Smooth muscle cell (in vitro differentiated cells): ENCODE measurements at regions not wholly inside any gene's neighbourhood (a gene's known extent, or its start where the extent isn't known, plus 50 kb on each side); places are given as distances from the start of the nearest gene placed in this dataset.

Experiments
- DNase-seq: peaks from one replicate; lab custom pipeline; 2025; ENCODE audit not compliant: unreplicated experiment; lab: John Stamatoyannopoulos, UW
- H2AFZ ChIP-seq: fragments of 200-600 bp; sonication (generic); 2 replicates; pipeline ENCODE4 v1.6.0; 2016; ENCODE audit warnings: antibody characterized with exemption, low read depth, mild to moderate bottlenecking
- H3F3A ChIP-seq: fragments of 200-600 bp; sonication (generic); 2 replicates; pipeline ENCODE4 v1.6.0; 2017; ENCODE audit warnings: antibody characterized with exemption, low read depth
- H3K27ac ChIP-seq: fragments of 200-600 bp; sonication (generic); 2 replicates; pipeline ENCODE4 v1.5.1; 2016; ENCODE audit warnings: low read depth, mild to moderate bottlenecking
- H3K27me3 ChIP-seq: fragments of 200-600 bp; sonication (generic); 2 replicates; pipeline ENCODE4 v1.6.1; 2016; ENCODE audit warnings: low read depth, mild to moderate bottlenecking
- H3K36me3 ChIP-seq: fragments of 200-600 bp; sonication (generic); 2 replicates; pipeline ENCODE4 v1.5.1; 2016; ENCODE audit warnings: low read depth
- H3K4me1 ChIP-seq: fragments of 200-600 bp; sonication (generic); 2 replicates; pipeline ENCODE4 v1.5.1; 2016; ENCODE audit warnings: low read depth
- H3K4me2 ChIP-seq: fragments of 200-600 bp; sonication (generic); 2 replicates; pipeline ENCODE4 v1.6.0; 2016; ENCODE audit warnings: mild to moderate bottlenecking
- H3K4me3 ChIP-seq: fragments of 200-600 bp; sonication (generic); 2 replicates; pipeline ENCODE4 v1.5.1; 2016; ENCODE audit warnings: mild to moderate bottlenecking
- H3K79me2 ChIP-seq: fragments of 200-600 bp; sonication (generic); 2 replicates; pipeline ENCODE4 v1.6.0; 2016; ENCODE audit warnings: low read depth, mild to moderate bottlenecking
- H3K9ac ChIP-seq: fragments of 200-600 bp; sonication (generic); 2 replicates; pipeline ENCODE4 v1.6.0; 2016; ENCODE audit warnings: low read depth
- H3K9me3 ChIP-seq: fragments of 200-600 bp; sonication (generic); replicated peaks from 2 replicates; pipeline ENCODE4 v1.5.1; 2016; ENCODE audit warnings: low read depth
- H4K20me1 ChIP-seq: fragments of 200-600 bp; sonication (generic); 2 replicates; pipeline ENCODE4 v1.6.0; 2016; ENCODE audit warnings: low read depth
- WGBS: methylation state at CpG from one replicate; pipeline ENCODE4 v1.1.7; 2016; ENCODE audit warnings: low lambda C conversion rate; 5-methylcytosine and 5-hydroxymethylcytosine counted together
- TF ChIP-seq, protein P1 (sequence below): fragments of 200-600 bp; sonication (generic); IDR thresholded peaks from 2 replicates; pipeline ENCODE4 v1.5.1; 2017; ENCODE audit warnings: borderline replicate concordance, mild to moderate bottlenecking, antibody characterized with exemption; ENCODE audit not compliant: insufficient read depth, poor library complexity, severe bottlenecking

GRCh38 chr13:50635504-50635903 lies 208.0 kb downstream of the DLEU7 start:
- Histone ChIP-seq H3K4me1 (peaks cover 5% of the 10 kb centered on the region), H3K9me3 (no peaks in the 10 kb centered on the region), H2AFZ (peak overlapping the region; percentile 7), H3K79me2 (no peaks in the 10 kb centered on the region), H3K4me3 (no peak overlapping the region), H3F3A (no peaks in the 10 kb centered on the region), H3K9ac (no peak overlapping the region), H3K27ac (no peak overlapping the region), H3K4me2 (no peak overlapping the region), H3K36me3 (no peaks in the 10 kb centered on the region), H3K27me3 (no peaks in the 10 kb centered on the region), H4K20me1 (no peaks in the 10 kb centered on the region)
- TF ChIP-seq, protein P1, sequence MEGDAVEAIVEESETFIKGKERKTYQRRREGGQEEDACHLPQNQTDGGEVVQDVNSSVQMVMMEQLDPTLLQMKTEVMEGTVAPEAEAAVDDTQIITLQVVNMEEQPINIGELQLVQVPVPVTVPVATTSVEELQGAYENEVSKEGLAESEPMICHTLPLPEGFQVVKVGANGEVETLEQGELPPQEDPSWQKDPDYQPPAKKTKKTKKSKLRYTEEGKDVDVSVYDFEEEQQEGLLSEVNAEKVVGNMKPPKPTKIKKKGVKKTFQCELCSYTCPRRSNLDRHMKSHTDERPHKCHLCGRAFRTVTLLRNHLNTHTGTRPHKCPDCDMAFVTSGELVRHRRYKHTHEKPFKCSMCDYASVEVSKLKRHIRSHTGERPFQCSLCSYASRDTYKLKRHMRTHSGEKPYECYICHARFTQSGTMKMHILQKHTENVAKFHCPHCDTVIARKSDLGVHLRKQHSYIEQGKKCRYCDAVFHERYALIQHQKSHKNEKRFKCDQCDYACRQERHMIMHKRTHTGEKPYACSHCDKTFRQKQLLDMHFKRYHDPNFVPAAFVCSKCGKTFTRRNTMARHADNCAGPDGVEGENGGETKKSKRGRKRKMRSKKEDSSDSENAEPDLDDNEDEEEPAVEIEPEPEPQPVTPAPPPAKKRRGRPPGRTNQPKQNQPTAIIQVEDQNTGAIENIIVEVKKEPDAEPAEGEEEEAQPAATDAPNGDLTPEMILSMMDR, result no peak
- 39% methylated on average over 3 of the region's 3 CpGs for WGBS
- DNase-seq, result no peak

DNA sequence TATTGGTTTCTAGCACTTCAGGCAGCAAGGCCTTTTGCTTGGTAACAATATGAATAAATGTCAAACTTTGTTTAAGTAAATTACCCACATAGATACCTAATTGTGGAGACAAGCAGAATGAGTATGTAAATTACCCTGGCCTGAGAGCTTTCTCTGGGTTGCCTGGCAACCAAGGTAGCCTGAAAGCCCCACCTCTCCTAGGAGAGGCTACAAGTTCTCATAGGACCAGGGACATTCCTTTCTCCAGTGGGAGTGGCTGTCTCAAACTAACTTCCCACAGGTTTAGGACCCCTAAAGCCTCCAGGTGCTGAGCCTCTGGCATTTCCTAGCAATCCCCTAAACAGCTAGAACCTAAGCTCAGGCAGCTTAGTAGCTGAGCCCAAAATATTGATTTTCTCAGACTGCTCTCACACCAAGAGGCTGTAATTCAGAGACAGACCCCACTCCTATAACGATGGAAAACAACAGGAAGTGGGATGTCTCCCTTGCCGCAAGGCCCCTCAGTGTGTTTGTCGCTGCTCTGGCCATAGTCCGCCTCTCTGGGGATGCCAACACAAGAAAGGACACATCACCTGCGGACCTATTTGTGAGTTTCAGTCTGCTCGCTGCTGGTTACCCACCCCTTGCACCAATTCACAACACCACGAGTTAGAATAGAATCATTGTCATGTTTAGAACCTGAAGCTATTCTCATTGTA lies 207.3 kb downstream of the DLEU7 start:
- H3K9me3 ChIP-seq, result no peaks in the 10 kb centered on the region
- H3K36me3 ChIP-seq, result no peaks in the 10 kb centered on the region
- H3K9ac ChIP-seq, result no peak overlapping the region
- TF ChIP-seq, protein P1, result no peak
- H4K20me1 ChIP-seq, result no peaks in the 10 kb centered on the region
- H3K4me3 ChIP-seq, result no peak overlapping the region
- peaks cover 5% of the 10 kb centered on the region for H3K4me1 ChIP-seq
- H3K79me2 ChIP-seq, result no peaks in the 10 kb centered on the region
- WGBS, result 56% methylated on average over 7 of the region's 7 CpGs
- no peak for DNase-seq
- no peaks in the 10 kb centered on the region for H3F3A ChIP-seq
- no peak overlapping the region for H3K4me2 ChIP-seq
- no peak overlapping the region for H2AFZ ChIP-seq
- no peaks in the 10 kb centered on the region for H3K27me3 ChIP-seq
- H3K27ac ChIP-seq, result no peak overlapping the region

- H2AFZ ChIP-seq, result no peak overlapping the region
- H3K79me2 ChIP-seq, result no peaks in the 10 kb centered on the region
- no peak overlapping the region for H3K27ac ChIP-seq
- H3K4me1 ChIP-seq, result no peaks in the 10 kb centered on the region
- TF ChIP-seq, protein P1, result no peak
- DNase-seq, result no peak
- H3K36me3 ChIP-seq, result no peaks in the 10 kb centered on the region
- no peaks in the 10 kb centered on the region for H4K20me1 ChIP-seq
- H3K4me2 ChIP-seq, result no peak overlapping the region
- no peak overlapping the region for H3K9ac ChIP-seq
- 92% methylated on average over 5 of the region's 5 CpGs for WGBS
- H3F3A ChIP-seq, result no peaks in the 10 kb centered on the region
- no peaks in the 10 kb centered on the region for H3K27me3 ChIP-seq
- no peaks in the 10 kb centered on the region for H3K9me3 ChIP-seq
- H3K4me3 ChIP-seq, result no peak overlapping the region
Observed at GRCh38 chr13:50643060-50643459, 200.4 kb downstream of the DLEU7 start.

DNA sequence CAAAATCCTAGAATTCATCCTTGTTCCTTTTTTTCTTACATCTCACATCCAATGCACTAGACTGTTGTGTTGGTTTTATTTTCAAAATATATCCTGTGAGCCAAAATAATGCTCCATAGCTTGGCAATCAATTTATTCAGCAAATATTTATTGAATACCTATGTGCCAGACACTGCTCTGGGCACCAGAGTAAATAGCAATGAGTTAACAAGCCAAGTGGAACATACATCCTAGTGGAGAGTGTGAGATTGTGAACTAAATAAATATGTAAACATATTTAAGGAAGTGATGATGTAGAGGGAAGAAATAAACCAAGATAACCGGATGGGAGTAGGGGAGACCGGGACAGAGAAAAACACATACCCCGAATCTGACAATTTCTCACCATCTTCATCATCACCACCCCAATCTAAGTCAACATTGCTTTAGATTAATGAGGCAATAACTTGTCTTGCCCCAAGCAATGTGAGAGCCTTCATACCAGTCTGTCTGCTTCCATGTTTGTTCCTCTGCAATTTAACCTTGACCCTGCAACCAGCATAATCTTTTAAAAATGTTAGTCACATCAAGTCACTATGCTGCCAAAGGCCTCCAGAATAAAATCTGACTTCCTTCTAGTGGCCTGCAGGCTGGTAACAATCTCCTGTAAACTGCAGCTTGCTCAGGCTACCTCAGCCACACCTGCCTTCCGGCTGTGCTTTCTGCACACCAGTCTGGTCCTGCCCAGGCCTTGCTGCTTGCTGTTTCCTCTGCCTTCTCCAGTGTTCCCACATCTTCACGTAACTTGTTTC lies 199.2 kb downstream of the DLEU7 start:
- Histone ChIP-seq H4K20me1 (no peaks in the 10 kb centered on the region), H2AFZ (no peak overlapping the region), H3K9ac (no peak overlapping the region), H3K36me3 (no peaks in the 10 kb centered on the region), H3K27me3 (no peaks in the 10 kb centered on the region), H3K4me1 (no peaks in the 10 kb centered on the region), H3K4me2 (no peak overlapping the region), H3F3A (no peaks in the 10 kb centered on the region), H3K4me3 (no peak overlapping the region), H3K79me2 (no peaks in the 10 kb centered on the region), H3K9me3 (no peaks in the 10 kb centered on the region), H3K27ac (no peak overlapping the region)
- no peak for DNase-seq
- WGBS, result 81% methylated on average over 5 of the region's 5 CpGs
- TF ChIP-seq, protein P1, result no peak
